Prostate gland (tissue), 2 donors: ENCODE measurements at regions not wholly inside any gene's neighbourhood (a gene's known extent, or its start where the extent isn't known, plus 50 kb on each side); places are given as distances from the start of the nearest gene placed in this dataset.

Experiments
- DNase-seq: peaks from one replicate; pipeline ENCODE4 v3.0.0-alpha.2; 2019; ENCODE audit warnings: low spot score
- H3K27ac ChIP-seq, 2 donors: fragments of 200-600 bp; sonication (generic); 2 replicates each; pipeline ENCODE4 v1.5.1; 2017 to 2019
- H3K27me3 ChIP-seq: fragments of 200-600 bp; sonication (generic); replicated peaks from 2 replicates; pipeline ENCODE4 v1.5.1; 2019; ENCODE audit not compliant: insufficient read depth
- H3K36me3 ChIP-seq, 2 donors: fragments of 200-600 bp; sonication (generic); 1 replicate in 1 of 2; 2 replicates in 1 of 2; pipeline versions ENCODE4 v1.5.1 to v1.8.1; 2017 to 2019
- H3K4me1 ChIP-seq: fragments of 200-600 bp; sonication (generic); replicated peaks from 2 replicates; pipeline ENCODE4 v1.5.1; 2019
- H3K4me3 ChIP-seq, 2 donors: fragments of 200-600 bp; sonication (generic); 2 replicates each; pipeline ENCODE4 v1.5.1; 2017 to 2019
- H3K9me3 ChIP-seq: fragments of 200-600 bp; sonication (generic); 2 replicates; pipeline ENCODE4 v1.5.1; 2017
- POLR2A ChIP-seq: fragments of 450-650 bp; IDR thresholded peaks from one replicate; pipeline ENCODE4 v1.6.1; 2016; ENCODE audit warnings: antibody characterized with exemption, mild to moderate bottlenecking
- POLR2AphosphoS5 ChIP-seq: sonication (generic); formaldehyde crosslinking; IDR thresholded peaks from one replicate; pipeline ENCODE4 v1.6.1; 2017; ENCODE audit warnings: antibody characterized with exemption
- WGBS: methylation state at CpG from one replicate; pipeline ENCODE4 v1.1.5; 2018; 5-methylcytosine and 5-hydroxymethylcytosine counted together
- intact Hi-C: fragments of 100-400 bp; cut with DNase I; formaldehyde crosslinking; loops from one replicate; pipeline ENCODE4 v1.14.2; 2022
- TF ChIP-seq, protein P1 (sequence below), 4 experiments: fragments of 200-600 bp in 2 of 4; fragments of 450-650 bp in 2 of 4; sonication (generic) in 2 of 4; IDR thresholded peaks; 1 replicate in 3 of 4; 2 replicates in 1 of 4; pipeline ENCODE4 v1.5.1; 2016 to 2019; ENCODE audit warnings: antibody characterized with exemption in 4 of 4, mild to moderate bottlenecking in 2 of 4, moderate library complexity in 2 of 4

DNA sequence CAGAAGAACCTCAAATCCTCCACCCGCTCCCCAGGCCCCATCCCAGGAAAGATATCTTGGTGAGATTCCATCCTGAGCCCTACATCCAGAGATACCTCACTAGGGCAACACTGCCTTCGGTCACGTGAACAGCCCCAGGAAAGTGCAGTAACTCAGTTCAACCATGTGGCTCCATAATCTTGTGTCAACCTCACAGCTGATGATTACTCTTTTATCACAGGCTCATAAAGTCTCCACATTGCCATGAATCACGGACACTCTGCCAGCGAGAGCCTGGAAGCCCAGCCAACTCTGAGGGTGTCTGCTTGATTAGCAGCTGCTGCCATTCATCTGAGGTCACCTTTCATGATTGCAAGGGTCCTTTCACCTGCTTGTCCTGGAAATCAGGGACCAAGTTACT, 175.8 kb upstream of the LRFN2 start:
- H3K27ac ChIP-seq, result no peak overlapping the region
- H3K9me3 ChIP-seq, result no peaks in the 10 kb centered on the region
- intact Hi-C loops, result no loop called here
- DNase-seq, result no peak
- H3K4me3 ChIP-seq, result no peak overlapping the region
- TF ChIP-seq POLR2AphosphoS5 (no peak), POLR2A (no peak)
- TF ChIP-seq, protein P1, sequence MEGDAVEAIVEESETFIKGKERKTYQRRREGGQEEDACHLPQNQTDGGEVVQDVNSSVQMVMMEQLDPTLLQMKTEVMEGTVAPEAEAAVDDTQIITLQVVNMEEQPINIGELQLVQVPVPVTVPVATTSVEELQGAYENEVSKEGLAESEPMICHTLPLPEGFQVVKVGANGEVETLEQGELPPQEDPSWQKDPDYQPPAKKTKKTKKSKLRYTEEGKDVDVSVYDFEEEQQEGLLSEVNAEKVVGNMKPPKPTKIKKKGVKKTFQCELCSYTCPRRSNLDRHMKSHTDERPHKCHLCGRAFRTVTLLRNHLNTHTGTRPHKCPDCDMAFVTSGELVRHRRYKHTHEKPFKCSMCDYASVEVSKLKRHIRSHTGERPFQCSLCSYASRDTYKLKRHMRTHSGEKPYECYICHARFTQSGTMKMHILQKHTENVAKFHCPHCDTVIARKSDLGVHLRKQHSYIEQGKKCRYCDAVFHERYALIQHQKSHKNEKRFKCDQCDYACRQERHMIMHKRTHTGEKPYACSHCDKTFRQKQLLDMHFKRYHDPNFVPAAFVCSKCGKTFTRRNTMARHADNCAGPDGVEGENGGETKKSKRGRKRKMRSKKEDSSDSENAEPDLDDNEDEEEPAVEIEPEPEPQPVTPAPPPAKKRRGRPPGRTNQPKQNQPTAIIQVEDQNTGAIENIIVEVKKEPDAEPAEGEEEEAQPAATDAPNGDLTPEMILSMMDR (IDR thresholded peaks at IDR 0.05), result no peak
- no peaks in the 10 kb centered on the region for H3K27me3 ChIP-seq
- no peaks in the 10 kb centered on the region for H3K36me3 ChIP-seq
- 75% methylated on average over 4 of the region's 5 CpGs for WGBS
- H3K4me1 ChIP-seq, result no peaks in the 10 kb centered on the region

DNA sequence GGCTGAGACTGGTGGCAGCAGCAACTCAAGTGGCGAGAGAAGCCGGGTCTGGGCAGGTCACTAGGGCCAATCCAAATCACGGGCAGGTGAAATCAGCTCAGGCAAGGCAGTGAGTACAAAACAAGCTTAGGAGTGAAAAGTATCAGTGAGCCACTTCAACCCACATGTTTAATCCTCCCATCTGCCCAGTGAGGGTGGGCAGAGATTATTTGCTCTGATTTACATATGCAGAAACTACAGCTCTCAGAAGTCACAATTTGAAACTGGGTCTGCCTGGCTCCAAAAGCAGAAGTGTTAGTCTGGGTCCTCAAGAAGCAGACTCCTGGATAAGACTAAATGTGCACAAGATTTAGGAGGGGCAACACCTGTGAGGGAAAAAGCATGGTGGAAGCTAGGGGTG, 173.7 kb upstream of the LRFN2 start:
- 83% methylated on average over 3 of the region's 3 CpGs for WGBS
- no peak overlapping the region for H3K27ac ChIP-seq
- H3K36me3 ChIP-seq, result no peaks in the 10 kb centered on the region
- no peaks in the 10 kb centered on the region for H3K9me3 ChIP-seq
- no peaks in the 10 kb centered on the region for H3K27me3 ChIP-seq
- TF ChIP-seq, protein P1 (IDR thresholded peaks at IDR 0.05), result no peak
- TF ChIP-seq POLR2A, result no peak
- no peak for TF ChIP-seq POLR2AphosphoS5
- DNase-seq, result no peak
- no peaks in the 10 kb centered on the region for H3K4me1 ChIP-seq
- no peak overlapping the region for H3K4me3 ChIP-seq
- intact Hi-C loops, result no loop called here

DNA sequence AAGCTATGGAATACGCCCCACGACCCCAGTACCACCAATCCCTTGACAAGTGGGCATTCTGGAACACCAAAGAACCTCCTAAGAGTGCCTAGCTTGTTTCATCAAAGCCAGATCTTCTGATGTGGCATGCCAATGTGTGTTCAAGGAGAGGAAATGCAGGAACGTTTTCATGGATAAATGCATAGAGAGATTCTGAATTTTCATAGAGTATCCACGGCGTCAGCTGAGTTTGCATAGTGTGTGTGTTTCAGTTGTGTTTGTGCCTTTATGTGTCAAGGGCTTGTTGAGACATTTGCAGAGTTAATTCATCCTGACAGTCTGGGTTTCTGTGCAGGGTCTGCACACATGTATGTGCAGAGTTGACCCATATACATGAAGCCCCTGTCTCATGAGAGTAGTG, 172.7 kb upstream of the LRFN2 start:
- intact Hi-C loops, result no loop called here
- no peaks in the 10 kb centered on the region for H3K9me3 ChIP-seq
- 81% methylated on average over 5 of the region's 5 CpGs for WGBS

DNA sequence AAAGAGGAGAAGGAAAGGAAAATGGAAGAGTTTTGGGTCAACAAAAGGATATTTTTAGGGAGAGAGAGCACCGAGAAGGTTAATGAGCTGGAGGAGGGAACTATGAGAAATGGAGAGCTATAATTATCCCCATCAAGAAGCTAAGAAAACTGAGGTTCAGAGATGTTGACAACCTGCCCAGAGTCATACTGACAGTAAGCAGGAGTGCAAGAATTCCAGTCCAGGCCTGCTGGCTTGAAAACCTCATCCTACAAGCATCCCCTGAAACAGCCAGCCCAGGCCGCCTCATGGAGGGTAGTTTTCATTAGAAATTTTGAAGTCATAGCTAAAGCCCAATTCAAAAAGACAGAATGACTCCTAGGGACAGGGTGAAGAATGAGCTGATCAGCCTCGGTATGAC, 172.1 kb upstream of the LRFN2 start:
- Histone ChIP-seq H3K27me3 (peaks cover 9% of the 10 kb centered on the region), H3K36me3 (no peaks in the 10 kb centered on the region), H3K27ac (no peak overlapping the region), H3K9me3 (no peaks in the 10 kb centered on the region), H3K4me3 (no peak overlapping the region), H3K4me1 (no peaks in the 10 kb centered on the region)
- TF ChIP-seq POLR2A (no peak), POLR2AphosphoS5 (no peak)
- TF ChIP-seq, protein P1 (IDR thresholded peaks at IDR 0.05), result no peak
- 79% methylated on average over 3 of the region's 3 CpGs for WGBS
- intact Hi-C loops, result no loop called here
- no peak for DNase-seq

More for the DNA sequence above, 172.7 kb upstream of the LRFN2 start:
- peaks cover 4% of the 10 kb centered on the region for H3K27me3 ChIP-seq
- TF ChIP-seq, protein P1 (IDR thresholded peaks at IDR 0.05), result no peak
- no peak for TF ChIP-seq POLR2A
- TF ChIP-seq POLR2AphosphoS5, result no peak
- no peak for DNase-seq
- no peak overlapping the region for H3K27ac ChIP-seq
- H3K4me3 ChIP-seq, result no peak overlapping the region
- H3K4me1 ChIP-seq, result no peaks in the 10 kb centered on the region
- H3K36me3 ChIP-seq, result no peaks in the 10 kb centered on the region

DNA sequence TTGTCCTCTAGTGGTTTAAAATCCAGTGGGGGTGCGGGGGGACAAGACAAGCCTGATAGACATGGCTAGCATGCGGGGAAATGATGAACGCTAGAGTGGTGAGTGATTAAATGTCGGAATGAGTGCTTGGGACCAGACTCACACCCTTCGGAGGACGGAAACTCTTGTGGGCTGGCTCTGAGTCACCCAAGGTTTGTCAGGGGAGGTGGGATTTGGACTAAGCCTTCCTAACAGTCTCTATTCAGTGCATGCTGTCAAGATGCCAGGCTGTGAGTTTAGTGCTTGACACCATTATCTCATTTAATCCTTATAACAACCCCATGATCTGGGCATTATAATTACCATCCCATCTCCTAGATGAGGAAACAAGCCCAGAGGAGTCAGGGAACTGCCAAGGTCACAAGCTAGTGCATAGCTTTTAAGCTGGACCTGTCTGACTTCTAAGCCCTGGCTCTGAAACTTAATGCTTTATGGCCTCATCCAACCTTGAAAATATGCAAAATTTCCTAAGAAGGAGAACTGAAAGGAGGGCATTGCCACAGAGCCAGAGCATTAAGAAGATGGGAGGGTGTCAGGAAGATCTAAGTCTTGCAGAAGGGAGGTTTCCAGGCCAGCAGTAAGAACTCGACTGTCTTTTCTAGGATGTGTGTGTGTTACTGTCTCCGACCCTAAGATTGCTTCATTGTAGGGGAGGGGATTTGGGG, 168.7 kb upstream of the LRFN2 start:
- intact Hi-C loops, result no loop called here
- no peak for DNase-seq
- Histone ChIP-seq H3K36me3 (no peaks in the 10 kb centered on the region), H3K4me1 (no peaks in the 10 kb centered on the region), H3K4me3 (no peak overlapping the region), H3K27me3 (peaks cover 9% of the 10 kb centered on the region), H3K27ac (no peak overlapping the region), H3K9me3 (no peaks in the 10 kb centered on the region)
- WGBS, result 84% methylated on average over 8 of the region's 8 CpGs
- TF ChIP-seq POLR2AphosphoS5 (no peak), POLR2A (no peak)
- TF ChIP-seq, protein P1 (IDR thresholded peaks at IDR 0.05), result no peak
